ENCODE measurements at regions not wholly inside any gene's neighbourhood (a gene's known extent, or its start where the extent isn't known, plus 50 kb on each side); places are given as distances from the start of the nearest gene placed in this dataset.
"Not testable (repeated sequence)": the region's sequence is repeated elsewhere in the genome, so short reads cannot be mapped to it uniquely, and the experiment has no call there.

DNA sequence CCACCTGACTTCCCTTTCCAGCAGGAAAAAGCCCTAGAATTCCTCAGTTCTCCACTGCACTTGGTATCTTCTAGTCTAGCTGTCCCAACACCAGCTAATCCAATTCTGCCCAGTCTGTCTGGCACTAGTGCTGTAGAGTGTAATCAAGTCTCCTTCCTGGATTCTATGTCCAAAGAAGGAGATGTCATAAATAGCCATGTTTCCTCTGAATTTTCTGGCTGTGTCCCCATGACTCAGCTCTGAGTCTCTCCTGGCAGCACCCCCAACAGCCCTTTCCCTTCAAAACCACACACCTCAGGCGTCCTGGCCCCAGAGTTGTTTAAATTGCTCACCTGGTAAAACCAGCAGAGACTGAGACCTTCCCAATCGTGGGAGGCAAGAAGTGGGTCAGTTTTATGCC lies 197.2 kb downstream of the GRXCR1 start:
- DNase-seq, result no peak

- no peak for DNase-seq
These were observed 210.5 kb downstream of the GRXCR1 start for GRCh38 chr4:43103048-43103447.

DNA sequence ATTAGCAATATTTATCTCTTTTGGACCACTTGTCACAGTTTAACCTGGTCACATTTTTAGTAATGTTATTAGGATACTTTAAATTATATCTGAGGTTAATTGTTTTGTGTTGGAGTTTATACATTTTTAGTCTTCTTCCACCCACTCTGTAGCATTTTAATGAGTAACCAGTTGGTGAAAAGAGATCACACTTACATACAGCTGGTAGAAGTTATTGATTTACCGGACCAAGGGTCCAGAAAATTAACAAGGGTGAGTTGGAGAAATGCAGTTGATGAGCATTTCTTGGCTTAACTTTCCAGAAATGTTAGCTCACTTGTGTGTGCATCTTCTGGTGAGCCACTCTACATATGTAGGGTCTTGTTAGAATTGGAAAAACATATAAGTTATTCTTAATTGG lies 219.6 kb downstream of the GRXCR1 start:
- no peak for DNase-seq

- DNase-seq, result no peak
These were observed 220.7 kb downstream of the GRXCR1 start for GRCh38 chr4:43113196-43113595.

- no peak for DNase-seq
These were observed 234.1 kb downstream of the GRXCR1 start for GRCh38 chr4:43126595-43126994.

GRCh38 chr4:43130228-43131021 lies 237.9 kb downstream of the GRXCR1 start:
- DNase-seq, result no peak

- peak; percentile 38 to 82 (median 55) for DNase-seq
These were observed 239.6 kb downstream of the GRXCR1 start for GRCh38 chr4:43132010-43132582.

DNA sequence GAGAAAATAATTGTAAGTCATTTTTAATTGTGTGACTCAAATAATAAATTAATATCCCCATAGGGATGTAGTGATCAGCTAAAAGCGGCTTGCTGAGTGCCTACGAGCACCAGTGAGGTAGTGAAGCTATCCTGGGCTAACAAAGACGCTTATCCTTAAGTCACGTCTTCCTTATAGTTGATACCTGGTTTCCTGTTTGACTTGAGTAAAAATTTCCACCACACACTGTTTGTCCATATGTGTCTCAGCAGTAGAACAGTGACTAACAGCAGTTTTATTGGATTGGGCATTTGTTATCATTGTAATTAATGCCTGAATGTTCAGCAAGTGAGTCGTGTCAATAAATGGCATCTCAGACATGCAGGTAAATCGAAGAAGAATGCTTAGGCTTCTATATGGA lies 241.1 kb downstream of the GRXCR1 start:
- DNase-seq, result no peak

DNA sequence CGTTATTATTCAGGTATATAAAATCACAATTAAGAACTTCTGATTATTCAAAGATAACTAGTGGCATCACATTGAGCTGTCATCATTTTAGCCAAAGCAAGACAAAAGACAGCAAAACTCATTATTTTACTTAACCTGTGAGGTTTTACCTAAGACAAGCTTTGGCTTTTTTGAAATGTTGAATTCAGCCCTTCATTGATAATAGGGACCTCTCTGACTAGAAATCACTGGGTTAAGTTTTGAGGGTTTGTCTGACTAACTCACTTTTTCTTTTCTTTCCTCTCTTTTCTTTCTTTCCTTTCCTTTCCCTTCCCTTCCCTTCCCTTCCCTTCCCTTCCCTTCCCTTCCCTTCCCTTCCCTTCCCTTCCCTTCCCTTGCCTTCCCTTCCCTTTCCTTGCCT lies 244.2 kb downstream of the GRXCR1 start:
- no peak for DNase-seq

GRCh38 chr4:43146198-43146597 lies 253.7 kb downstream of the GRXCR1 start:
- DNase-seq, result no peak

DNA sequence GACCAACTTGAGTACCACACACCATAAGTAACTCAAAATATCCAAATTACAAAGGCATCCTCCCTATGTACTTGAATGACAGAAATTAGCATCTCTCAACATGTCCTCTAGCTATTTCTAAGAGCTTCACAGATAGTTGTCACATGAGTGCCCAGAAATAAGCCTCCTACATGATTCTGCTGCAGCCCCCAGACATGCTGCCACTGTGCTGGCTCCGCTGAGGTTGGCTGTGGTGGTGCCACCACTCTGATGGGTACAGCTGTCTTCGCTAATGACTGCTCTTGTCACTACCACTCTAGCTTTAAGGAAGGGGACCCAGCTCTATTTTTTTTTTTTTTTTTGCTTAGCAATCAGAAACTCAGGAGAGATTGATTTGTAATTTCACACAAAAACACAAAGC lies 256.0 kb downstream of the GRXCR1 start:
- no peak for DNase-seq

GRCh38 chr4:43163101-43163792 lies 270.7 kb downstream of the GRXCR1 start:
- peak in 2 of 3 experiments; percentile 9 to 51 for DNase-seq

GRCh38 chr4:43189741-43190140 lies 297.2 kb downstream of the GRXCR1 start:
- DNase-seq, result no peak

DNA sequence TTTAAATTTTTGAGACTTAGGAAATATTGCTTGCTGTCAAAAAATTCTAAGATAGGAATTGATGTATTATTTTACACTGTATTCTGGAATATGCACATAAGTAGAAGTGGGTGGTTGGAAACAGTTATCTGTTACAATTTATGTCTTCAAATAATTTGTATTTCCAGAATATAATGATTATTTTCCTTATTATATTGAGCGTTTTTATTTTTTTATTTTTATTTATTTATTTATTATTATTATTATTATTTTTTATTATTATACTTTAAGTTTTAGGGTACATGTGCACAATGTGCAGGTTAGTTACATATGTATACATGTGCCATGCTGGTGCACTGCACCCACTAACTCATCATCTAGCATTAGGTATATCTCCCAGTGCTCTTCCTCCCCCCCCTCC lies 320.1 kb downstream of the GRXCR1 start:
- DNase-seq, result not testable (repeated sequence)

DNA sequence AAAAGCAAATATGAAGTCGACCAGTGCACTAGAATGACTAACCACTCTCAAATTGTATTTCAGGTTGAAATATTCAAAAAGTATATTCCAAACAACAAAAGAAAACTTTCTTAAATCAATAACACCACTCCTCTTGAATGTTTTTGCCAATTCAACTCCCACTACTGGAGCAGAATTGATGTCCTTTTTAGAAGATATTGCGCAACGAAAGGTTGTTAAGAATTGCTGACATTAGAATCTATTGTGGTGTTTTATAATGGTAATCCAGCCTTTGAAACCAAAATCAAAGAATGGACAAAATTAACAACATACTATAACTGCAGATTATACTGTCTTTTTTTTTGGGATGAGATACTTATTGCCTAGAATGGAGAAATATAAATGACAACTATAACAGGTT lies 331.3 kb downstream of the GRXCR1 start:
- no peak for DNase-seq

- DNase-seq, result no peak
These were observed 332.0 kb downstream of the GRXCR1 start for GRCh38 chr4:43224559-43224958.

DNA sequence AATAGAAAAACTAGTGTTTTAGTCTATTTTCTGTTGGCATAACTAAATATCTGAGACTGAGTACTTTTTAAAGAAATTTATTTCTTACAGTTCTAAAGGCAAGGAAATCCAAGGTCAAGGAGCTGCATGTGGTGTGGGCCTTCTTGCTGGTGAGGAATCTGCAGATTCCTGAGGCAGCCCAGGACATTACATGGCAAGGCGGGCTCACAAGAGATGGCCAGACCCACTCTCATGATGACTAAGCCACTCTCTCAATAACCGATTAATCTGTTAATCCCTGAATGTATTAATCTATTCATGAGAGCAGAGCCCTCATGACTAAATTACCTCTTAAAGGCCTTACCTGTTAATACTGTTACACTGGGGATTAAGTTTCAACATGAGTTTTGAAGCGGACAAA lies 340.8 kb downstream of the GRXCR1 start:
- no peak for DNase-seq

- no peak for DNase-seq
These were observed 342.3 kb downstream of the GRXCR1 start for GRCh38 chr4:43234626-43235415.

DNA sequence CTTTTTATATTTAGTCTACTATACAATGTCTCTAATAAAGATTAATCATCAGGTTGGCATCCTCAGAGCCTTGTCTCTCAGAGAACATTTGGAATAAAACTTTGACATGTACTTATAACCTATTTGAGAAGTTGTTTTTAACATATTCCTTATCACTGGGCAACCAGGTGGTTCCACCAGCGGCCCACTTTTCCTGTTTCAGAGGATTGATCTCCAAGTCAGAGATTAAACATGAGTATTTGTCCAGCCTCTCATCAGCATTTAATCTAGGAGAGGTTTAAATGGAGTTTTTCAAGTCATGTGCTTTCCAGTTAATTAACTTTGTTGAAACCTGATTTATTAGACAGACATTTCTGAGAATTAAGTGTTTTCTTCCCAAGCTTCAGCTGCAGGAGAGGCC lies 345.5 kb downstream of the GRXCR1 start:
- no peak for DNase-seq

- no peak for DNase-seq
These were observed 346.1 kb downstream of the GRXCR1 start for GRCh38 chr4:43238585-43238984.

- DNase-seq, result no peak
These were observed 348.6 kb downstream of the GRXCR1 start for GRCh38 chr4:43241104-43241503.

GRCh38 chr4:43242606-43243005 lies 350.1 kb downstream of the GRXCR1 start:
- DNase-seq, result no peak

DNA sequence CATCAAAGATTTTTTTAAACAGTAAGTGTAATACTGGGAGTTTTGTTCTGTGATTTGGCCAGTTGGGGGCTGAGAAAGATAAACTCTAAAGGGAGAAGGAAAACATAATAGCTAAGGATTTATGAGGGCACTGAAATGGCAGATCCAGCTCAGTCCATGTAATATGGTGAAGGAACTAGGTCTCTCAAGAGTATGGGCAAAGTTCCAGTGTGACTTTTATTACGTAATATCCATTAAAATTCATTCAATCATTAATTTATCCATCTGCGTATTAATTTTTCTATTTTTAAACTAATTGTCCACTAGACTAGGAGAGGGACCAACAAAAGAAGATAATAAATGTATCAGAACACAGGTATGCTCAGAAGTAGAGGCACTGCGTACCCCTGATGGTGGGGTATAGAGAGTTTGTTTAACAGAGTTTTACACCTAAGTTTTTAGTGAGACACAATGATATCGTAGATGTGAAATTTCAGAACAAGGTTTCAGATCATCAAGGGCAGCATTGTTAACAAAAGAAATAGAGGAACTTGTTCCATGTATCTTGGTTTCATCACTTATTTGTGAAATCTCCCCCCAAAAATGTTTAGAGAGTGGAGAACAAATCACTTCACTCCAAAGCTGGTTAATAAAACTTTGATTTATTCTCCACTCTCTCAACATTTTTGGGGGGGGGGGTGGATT lies 351.1 kb downstream of the GRXCR1 start:
- DNase-seq, result no peak

All from NCI-H1417 (cell line).